ENCODE measurements at regions not wholly inside any gene's neighbourhood (a gene's known extent, or its start where the extent isn't known, plus 50 kb on each side); places are given as distances from the start of the nearest gene placed in this dataset.

DNA sequence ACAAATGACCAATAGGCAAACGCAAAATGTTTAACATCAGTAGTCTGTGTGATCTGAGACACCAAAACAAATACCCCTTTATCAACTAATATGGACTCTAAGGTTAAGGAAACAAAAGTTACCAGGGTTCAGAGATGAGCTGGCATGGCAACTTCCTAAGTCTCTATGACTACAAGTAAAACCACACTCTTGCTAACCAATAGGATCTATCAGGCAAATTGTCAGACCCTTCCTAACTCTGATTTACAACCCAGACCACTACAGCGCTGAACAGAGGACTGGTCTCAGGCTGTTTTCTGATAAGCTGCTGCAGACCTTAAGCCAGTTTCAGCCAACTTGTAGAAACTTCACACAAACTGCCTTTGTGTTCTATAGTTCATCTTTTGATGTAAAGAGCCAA lies 608.0 kb downstream of the TLL1 start:
- TF ChIP-seq, protein P1, sequence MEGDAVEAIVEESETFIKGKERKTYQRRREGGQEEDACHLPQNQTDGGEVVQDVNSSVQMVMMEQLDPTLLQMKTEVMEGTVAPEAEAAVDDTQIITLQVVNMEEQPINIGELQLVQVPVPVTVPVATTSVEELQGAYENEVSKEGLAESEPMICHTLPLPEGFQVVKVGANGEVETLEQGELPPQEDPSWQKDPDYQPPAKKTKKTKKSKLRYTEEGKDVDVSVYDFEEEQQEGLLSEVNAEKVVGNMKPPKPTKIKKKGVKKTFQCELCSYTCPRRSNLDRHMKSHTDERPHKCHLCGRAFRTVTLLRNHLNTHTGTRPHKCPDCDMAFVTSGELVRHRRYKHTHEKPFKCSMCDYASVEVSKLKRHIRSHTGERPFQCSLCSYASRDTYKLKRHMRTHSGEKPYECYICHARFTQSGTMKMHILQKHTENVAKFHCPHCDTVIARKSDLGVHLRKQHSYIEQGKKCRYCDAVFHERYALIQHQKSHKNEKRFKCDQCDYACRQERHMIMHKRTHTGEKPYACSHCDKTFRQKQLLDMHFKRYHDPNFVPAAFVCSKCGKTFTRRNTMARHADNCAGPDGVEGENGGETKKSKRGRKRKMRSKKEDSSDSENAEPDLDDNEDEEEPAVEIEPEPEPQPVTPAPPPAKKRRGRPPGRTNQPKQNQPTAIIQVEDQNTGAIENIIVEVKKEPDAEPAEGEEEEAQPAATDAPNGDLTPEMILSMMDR (IDR thresholded peaks at IDR 0.05) = no peak
- TF ChIP-seq POLR2A (IDR thresholded peaks at IDR 0.05; ENCODE audit: low read length) (no peak), REST (IDR thresholded peaks at IDR 0.05) (no peak), RCOR1 (IDR thresholded peaks at IDR 0.05; ENCODE audit: low read depth, low read length) (no peak), MYC (IDR thresholded peaks at IDR 0.05; ENCODE audit: borderline replicate concordance, low read length) (no peak), CHD2 (IDR thresholded peaks at IDR 0.05; ENCODE audit: low read length, partially characterized antibody) (no peak), PHF8 (IDR thresholded peaks at IDR 0.05; ENCODE audit: borderline replicate concordance, low read depth) (no peak), ZFP36 (IDR thresholded peaks at IDR 0.05; ENCODE audit: borderline replicate concordance, partially characterized antibody) (no peak)
- TF ChIP-seq, protein P2, sequence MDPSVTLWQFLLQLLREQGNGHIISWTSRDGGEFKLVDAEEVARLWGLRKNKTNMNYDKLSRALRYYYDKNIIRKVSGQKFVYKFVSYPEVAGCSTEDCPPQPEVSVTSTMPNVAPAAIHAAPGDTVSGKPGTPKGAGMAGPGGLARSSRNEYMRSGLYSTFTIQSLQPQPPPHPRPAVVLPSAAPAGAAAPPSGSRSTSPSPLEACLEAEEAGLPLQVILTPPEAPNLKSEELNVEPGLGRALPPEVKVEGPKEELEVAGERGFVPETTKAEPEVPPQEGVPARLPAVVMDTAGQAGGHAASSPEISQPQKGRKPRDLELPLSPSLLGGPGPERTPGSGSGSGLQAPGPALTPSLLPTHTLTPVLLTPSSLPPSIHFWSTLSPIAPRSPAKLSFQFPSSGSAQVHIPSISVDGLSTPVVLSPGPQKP (IDR thresholded peaks at IDR 0.05; ENCODE audit: low read depth, low read length) = no peak
- TF ChIP-seq, protein P3, sequence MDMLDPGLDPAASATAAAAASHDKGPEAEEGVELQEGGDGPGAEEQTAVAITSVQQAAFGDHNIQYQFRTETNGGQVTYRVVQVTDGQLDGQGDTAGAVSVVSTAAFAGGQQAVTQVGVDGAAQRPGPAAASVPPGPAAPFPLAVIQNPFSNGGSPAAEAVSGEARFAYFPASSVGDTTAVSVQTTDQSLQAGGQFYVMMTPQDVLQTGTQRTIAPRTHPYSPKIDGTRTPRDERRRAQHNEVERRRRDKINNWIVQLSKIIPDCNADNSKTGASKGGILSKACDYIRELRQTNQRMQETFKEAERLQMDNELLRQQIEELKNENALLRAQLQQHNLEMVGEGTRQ (IDR thresholded peaks at IDR 0.05) = no peak
- TF ChIP-seq, protein P4, sequence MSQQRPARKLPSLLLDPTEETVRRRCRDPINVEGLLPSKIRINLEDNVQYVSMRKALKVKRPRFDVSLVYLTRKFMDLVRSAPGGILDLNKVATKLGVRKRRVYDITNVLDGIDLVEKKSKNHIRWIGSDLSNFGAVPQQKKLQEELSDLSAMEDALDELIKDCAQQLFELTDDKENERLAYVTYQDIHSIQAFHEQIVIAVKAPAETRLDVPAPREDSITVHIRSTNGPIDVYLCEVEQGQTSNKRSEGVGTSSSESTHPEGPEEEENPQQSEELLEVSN (IDR thresholded peaks at IDR 0.05; ENCODE audit: borderline replicate concordance, low read depth) = no peak
